ENCODE measurements at regions not wholly inside any gene's neighbourhood (a gene's known extent, or its start where the extent isn't known, plus 50 kb on each side); places are given as distances from the start of the nearest gene placed in this dataset.

DNA sequence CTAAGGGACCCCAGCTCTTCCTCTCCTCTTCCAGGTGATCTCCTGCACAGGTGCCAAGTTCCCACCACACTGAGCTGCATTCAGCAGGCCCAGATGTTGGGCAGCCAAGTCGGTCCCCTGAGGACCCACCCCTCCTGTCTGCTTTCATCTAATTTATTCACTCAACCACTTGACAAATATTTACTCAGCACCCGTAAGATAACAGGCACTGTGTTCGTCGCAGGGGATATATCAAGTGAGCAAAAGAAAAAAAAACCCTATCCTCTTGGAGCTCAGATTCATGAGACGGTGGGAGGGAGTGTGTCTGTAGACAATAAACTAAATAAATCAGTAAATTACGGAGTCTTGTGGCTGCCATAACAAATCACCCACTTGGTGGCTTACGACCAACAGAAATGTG lies 143.6 kb downstream of the MRPL14 start (continued):
- TF ChIP-seq, protein P1, sequence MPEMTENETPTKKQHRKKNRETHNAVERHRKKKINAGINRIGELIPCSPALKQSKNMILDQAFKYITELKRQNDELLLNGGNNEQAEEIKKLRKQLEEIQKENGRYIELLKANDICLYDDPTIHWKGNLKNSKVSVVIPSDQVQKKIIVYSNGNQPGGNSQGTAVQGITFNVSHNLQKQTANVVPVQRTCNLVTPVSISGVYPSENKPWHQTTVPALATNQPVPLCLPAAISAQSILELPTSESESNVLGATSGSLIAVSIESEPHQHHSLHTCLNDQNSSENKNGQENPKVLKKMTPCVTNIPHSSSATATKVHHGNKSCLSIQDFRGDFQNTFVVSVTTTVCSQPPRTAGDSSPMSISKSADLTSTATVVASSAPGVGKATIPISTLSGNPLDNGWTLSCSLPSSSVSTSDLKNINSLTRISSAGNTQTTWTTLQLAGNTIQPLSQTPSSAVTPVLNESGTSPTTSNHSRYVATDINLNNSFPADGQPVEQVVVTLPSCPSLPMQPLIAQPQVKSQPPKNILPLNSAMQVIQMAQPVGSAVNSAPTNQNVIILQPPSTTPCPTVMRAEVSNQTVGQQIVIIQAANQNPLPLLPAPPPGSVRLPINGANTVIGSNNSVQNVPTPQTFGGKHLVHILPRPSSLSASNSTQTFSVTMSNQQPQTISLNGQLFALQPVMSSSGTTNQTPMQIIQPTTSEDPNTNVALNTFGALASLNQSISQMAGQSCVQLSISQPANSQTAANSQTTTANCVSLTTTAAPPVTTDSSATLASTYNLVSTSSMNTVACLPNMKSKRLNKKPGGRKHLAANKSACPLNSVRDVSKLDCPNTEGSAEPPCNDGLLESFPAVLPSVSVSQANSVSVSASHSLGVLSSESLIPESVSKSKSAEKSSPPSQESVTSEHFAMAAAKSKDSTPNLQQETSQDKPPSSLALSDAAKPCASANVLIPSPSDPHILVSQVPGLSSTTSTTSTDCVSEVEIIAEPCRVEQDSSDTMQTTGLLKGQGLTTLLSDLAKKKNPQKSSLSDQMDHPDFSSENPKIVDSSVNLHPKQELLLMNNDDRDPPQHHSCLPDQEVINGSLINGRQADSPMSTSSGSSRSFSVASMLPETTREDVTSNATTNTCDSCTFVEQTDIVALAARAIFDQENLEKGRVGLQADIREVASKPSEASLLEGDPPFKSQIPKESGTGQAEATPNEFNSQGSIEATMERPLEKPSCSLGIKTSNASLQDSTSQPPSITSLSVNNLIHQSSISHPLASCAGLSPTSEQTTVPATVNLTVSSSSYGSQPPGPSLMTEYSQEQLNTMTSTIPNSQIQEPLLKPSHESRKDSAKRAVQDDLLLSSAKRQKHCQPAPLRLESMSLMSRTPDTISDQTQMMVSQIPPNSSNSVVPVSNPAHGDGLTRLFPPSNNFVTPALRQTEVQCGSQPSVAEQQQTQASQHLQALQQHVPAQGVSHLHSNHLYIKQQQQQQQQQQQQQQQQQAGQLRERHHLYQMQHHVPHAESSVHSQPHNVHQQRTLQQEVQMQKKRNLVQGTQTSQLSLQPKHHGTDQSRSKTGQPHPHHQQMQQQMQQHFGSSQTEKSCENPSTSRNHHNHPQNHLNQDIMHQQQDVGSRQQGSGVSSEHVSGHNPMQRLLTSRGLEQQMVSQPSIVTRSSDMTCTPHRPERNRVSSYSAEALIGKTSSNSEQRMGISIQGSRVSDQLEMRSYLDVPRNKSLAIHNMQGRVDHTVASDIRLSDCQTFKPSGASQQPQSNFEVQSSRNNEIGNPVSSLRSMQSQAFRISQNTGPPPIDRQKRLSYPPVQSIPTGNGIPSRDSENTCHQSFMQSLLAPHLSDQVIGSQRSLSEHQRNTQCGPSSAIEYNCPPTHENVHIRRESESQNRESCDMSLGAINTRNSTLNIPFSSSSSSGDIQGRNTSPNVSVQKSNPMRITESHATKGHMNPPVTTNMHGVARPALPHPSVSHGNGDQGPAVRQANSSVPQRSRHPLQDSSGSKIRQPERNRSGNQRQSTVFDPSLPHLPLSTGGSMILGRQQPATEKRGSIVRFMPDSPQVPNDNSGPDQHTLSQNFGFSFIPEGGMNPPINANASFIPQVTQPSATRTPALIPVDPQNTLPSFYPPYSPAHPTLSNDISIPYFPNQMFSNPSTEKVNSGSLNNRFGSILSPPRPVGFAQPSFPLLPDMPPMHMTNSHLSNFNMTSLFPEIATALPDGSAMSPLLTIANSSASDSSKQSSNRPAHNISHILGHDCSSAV (CRISPR knock-in tag; IDR thresholded peaks at IDR 0.05; ENCODE audit: borderline replicate concordance) = no peak
- TF ChIP-seq RXRA (CRISPR knock-in tag; IDR thresholded peaks at IDR 0.05) (peak; percentile 33; the same call in 1 of the 2 replicates), BCL6 (CRISPR knock-in tag; IDR thresholded peaks at IDR 0.05) (peak; percentile 80), ZNF17 (CRISPR knock-in tag; IDR thresholded peaks at IDR 0.05) (no peak), GLI4 (CRISPR knock-in tag; IDR thresholded peaks at IDR 0.05; ENCODE audit: borderline replicate concordance) (no peak), SP5 (CRISPR knock-in tag; IDR thresholded peaks at IDR 0.05; ENCODE audit: borderline replicate concordance, low read depth) (0 out of 2 replicates have a peak, but pooled peaks have one; percentile 27), EP300 (IDR thresholded peaks at IDR 0.05; ENCODE audit: low read depth in 2 of 2, low read length in 2 of 2) (peak in 1 of 2 experiments; percentile 49; a peak in 1 of 4 replicates), EP300 (CRISPR knock-in tag; IDR thresholded peaks at IDR 0.05; ENCODE audit: borderline replicate concordance) (no peak), MEF2D (CRISPR knock-in tag; IDR thresholded peaks at IDR 0.05) (no peak)
- TF ChIP-seq, protein P2, sequence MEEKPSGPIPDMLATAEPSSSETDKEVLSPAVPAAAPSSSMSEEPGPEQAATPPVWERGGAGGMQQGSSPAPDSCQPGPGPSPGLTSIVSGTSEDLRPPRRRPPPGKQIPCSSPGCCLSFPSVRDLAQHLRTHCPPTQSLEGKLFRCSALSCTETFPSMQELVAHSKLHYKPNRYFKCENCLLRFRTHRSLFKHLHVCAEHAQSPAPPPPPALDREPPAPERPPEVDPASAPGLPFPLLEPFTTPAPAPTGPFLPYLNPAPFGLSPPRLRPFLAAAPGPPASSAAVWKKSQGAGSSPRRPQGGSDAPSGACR (CRISPR knock-in tag; IDR thresholded peaks at IDR 0.05) = no peak
- TF ChIP-seq, protein P3, sequence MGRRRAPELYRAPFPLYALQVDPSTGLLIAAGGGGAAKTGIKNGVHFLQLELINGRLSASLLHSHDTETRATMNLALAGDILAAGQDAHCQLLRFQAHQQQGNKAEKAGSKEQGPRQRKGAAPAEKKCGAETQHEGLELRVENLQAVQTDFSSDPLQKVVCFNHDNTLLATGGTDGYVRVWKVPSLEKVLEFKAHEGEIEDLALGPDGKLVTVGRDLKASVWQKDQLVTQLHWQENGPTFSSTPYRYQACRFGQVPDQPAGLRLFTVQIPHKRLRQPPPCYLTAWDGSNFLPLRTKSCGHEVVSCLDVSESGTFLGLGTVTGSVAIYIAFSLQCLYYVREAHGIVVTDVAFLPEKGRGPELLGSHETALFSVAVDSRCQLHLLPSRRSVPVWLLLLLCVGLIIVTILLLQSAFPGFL (CRISPR knock-in tag; IDR thresholded peaks at IDR 0.05) = no peak
- TF ChIP-seq, protein P4, sequence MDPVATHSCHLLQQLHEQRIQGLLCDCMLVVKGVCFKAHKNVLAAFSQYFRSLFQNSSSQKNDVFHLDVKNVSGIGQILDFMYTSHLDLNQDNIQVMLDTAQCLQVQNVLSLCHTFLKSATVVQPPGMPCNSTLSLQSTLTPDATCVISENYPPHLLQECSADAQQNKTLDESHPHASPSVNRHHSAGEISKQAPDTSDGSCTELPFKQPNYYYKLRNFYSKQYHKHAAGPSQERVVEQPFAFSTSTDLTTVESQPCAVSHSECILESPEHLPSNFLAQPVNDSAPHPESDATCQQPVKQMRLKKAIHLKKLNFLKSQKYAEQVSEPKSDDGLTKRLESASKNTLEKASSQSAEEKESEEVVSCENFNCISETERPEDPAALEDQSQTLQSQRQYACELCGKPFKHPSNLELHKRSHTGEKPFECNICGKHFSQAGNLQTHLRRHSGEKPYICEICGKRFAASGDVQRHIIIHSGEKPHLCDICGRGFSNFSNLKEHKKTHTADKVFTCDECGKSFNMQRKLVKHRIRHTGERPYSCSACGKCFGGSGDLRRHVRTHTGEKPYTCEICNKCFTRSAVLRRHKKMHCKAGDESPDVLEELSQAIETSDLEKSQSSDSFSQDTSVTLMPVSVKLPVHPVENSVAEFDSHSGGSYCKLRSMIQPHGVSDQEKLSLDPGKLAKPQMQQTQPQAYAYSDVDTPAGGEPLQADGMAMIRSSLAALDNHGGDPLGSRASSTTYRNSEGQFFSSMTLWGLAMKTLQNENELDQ (CRISPR knock-in tag; IDR thresholded peaks at IDR 0.05; ENCODE audit: borderline replicate concordance) = no peak
- TF ChIP-seq, protein P5, sequence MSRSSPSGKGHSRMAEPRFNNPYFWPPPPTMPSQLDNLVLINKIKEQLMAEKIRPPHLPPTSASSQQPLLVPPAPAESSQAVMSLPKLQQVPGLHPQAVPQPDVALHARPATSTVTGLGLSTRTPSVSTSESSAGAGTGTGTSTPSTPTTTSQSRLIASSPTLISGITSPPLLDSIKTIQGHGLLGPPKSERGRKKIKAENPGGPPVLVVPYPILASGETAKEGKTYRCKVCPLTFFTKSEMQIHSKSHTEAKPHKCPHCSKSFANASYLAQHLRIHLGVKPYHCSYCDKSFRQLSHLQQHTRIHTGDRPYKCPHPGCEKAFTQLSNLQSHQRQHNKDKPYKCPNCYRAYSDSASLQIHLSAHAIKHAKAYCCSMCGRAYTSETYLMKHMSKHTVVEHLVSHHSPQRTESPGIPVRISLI (CRISPR knock-in tag; IDR thresholded peaks at IDR 0.05; ENCODE audit: borderline replicate concordance) = peak; percentile 56; the same call in 1 of the 2 replicates
- TF ChIP-seq, protein P6, sequence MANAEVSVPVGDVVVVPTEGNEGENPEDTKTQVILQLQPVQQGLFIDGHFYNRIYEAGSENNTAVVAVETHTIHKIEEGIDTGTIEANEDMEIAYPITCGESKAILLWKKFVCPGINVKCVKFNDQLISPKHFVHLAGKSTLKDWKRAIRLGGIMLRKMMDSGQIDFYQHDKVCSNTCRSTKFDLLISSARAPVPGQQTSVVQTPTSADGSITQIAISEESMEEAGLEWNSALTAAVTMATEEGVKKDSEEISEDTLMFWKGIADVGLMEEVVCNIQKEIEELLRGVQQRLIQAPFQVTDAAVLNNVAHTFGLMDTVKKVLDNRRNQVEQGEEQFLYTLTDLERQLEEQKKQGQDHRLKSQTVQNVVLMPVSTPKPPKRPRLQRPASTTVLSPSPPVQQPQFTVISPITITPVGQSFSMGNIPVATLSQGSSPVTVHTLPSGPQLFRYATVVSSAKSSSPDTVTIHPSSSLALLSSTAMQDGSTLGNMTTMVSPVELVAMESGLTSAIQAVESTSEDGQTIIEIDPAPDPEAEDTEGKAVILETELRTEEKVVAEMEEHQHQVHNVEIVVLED (CRISPR knock-in tag; IDR thresholded peaks at IDR 0.05; ENCODE audit: borderline replicate concordance) = no peak
